ENCODE measurements at regions not wholly inside any gene's neighbourhood (a gene's known extent, or its start where the extent isn't known, plus 50 kb on each side); places are given as distances from the start of the nearest gene placed in this dataset.
"Not testable (repeated sequence)": the region's sequence is repeated elsewhere in the genome, so short reads cannot be mapped to it uniquely, and the experiment has no call there.

DNA sequence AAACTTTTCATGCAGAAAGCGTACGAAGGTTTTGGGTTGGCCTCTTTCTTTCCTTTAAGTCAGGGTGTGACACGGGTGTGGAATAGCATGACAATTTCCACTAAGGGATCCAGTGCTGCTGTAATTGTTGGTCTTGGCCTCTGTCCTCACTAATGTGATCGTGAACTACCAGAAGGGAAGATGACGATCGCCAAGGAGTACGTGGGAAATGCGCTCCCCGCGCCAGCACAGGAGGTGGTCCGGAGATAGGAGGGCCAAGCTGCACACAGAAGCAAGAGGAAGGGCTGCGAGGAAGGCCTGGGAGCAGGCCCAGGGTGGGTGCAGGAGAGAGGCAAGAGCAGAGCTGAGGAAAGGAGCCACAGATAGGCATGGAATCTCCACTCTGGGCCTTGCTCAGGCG is 79.7 kb upstream of the PODXL start:
- DNase-seq (ENCODE audit: low spot score): no peak

DNA sequence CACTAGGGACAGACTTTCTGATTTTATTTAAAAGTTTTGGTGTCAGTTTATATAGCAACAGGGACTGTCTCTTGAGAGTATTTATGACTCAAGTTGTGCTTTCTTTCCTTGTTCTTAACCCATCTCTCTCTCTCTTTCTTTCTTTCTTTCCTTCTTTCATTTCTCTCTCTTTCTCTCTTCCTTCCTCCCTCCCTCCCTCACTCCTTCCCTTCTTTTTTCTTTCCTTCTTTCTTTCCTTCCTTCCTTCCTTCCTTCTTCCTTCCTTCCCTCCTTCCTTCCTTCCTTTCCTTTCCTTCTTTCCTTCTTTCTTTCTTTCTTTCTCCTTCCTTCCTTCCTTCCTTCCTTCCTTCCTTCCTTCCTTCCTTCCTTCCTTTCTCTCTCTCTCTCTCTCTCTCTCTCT is 77.8 kb upstream of the PODXL start:
- not testable (repeated sequence) for DNase-seq (ENCODE audit: low spot score)

DNA sequence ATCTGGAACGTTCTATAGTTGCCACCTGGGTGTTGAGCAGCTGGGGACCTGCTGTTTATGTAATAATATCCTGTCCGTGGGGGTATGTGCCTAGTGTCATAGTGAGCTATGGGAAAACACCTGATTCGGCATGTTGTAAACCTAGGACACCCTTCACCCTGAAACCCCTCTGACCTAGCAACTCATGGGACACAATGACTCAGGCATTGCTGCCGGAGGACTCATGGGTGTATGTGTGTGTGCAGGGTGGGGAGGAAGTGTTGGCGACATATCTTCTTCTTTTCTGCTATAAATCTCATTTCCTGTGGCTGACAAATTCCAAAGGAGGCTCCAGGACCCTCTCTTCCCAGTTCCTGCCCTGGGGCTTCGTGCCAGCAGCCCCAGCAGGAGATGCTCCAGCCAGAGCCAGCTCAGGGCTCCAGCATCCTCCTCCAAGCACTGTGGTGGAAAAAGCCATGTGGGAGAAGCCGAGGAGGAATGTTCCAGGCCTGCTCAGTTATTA is 77.0 kb upstream of the PODXL start:
- DNase-seq (ENCODE audit: low spot score): peak; percentile 54

DNA sequence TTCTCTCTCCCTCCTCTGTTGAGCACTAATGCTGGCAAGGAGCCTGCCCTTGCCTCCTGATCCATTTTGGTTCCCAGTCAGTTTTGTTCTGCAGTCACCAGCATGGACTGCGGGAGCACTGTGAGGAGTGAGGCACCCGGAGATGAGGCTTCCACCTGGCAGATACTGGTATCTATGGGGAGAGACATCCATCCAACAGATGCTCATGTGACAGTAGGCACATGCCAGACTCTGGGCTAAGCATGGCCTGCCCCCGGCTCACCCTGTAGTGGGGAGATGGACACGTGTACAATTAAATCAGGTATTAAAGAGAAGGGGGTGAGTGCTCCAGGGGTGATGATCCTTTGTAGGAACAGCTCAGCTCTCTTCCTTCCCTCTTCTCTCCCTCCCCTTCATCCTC is 74.0 kb upstream of the PODXL start:
- DNase-seq (ENCODE audit: low spot score): no peak

DNA sequence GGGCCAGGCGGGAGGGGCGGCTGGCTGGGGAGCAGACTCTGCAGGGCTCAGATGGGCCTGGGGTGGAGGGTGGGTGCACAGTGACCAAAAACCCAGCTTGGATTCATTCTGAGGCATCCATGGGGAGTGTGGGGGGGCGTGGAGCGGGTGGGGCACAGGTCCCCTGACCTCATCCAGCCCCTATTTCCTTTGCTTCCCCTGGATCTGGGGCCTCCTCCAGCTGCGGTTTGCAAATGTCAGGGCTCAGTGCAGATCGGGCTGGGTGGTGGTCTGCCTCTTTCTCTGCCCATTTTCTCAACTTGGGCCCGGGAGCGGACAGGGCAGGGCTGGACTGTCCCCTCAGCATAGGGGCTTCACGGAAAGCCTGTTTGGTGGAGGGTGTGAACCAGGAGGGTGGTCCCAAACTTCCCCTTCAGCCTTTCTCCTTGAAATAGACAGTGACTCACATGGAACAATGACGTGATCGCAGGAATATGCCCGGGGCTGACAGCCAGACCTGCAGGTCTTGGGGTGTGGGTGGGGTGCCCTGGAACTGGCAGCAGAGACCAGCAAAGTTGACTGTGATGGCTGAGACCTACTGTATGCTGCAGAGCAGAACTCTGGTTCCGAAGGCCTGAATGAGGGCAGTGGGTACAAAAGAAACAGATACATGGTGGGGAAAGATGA is 72.9 kb upstream of the PODXL start:
- DNase-seq (ENCODE audit: low spot score): peak; percentile 45

DNA sequence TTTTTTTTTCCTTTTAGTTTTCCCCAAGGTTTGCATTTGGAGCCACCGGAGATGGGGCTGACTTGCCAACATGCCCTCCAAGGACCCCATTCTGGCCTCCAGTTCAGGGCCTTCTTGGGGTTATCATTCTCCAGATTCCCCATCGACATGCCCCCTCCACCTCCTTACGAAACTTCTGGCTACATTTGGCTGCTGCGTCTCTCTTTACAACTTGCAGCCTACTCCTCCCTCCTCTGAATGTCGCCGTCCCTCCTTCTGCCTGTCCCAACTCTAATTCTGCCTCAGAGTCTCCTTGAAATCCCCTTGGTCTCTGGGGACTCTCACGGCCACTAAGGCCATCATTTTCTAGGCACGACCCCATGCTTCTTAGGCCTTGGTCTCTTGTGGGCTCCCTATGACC is 72.2 kb upstream of the PODXL start:
- DNase-seq (ENCODE audit: low spot score): no peak

DNA sequence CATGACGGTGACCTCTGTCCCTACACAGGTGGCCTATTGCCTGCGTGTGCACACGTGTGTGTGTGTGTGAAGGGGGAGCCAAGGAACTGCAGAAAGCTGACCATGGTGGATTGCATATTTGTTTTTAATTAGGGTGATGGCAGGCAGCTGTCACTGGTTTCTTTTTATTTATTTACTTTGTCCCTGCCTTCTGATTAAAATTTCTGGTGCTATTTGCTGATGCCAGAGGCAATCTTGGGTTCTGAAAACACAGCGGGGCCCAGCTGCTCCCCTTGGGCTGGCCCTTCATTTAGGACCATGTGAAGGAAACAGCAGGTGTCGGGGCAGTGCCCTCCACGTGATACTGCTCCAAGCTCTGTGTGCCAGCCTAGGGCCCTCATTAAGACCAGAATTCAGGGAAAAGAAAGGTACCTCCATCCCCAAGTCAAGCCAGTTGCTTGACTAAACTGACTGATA is 71.3 kb upstream of the PODXL start:
- no peak for DNase-seq (ENCODE audit: low spot score)

DNA sequence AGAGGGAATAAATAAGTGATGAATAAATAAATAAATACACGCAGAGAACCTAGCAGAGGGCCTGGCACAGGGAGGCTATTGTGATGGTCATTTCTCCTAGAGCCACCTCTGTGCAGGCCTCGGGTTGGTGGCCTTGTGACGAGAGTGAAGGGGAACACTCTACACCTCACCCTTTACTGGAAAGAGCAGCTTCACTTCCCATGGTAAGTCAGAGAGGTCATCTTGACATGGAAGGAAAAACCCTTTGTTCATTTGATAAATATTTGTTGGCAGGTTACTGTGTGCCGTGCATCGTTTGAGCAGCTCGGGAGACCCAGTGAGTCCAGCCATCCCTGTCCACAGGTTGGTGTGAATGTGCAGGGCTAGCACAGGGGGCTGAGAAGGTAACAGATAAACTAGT is 70.2 kb upstream of the PODXL start:
- no peak for DNase-seq (ENCODE audit: low spot score)

DNA sequence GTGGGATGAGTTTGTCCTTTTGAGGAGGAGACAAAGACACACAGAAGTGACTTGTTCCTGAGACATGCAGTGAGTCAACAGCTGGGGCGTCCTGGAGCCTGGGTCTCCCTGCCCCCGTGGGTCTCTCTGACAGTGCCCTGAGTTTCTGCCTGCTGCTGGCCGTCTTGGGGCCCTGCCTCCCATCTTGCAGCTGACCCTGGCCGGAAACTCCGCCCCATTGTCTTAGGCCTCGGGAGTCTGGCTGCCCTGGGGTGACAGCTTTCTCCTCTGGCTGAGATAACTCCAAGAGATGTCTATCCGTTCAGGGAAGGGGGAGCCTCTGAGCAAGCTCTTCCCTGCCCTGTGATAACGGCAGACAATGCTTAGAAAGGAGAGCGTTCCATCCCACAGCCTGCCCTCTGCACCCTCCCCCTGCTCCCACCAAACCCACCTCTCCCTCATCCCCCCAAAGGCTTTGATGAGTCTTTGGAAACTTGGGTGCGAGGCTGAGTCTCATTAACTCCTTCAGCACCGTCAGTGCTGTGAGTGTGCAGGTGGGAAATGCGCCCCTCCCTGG is 69.5 kb upstream of the PODXL start:
- peak; percentile 80 for DNase-seq (ENCODE audit: low spot score)

DNA sequence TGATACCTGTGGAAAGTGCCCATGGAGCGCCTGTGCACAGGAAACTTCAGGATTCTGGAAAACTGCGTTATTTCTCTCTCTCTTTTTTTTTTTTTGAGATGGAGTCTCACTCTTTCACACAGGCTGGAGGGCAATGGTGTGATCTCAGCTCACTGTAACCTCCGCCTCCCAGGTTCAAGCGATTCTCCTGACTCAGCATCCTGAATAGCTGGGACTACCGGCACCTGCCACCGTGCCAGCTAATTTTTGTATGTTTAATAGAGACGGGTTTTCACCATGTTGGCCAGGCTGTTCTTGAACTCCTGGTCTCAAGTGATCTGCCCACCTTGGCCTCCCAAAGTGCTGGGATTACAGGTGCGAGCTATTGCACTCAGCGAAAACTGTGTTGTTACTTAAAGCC is 68.9 kb upstream of the PODXL start:
- DNase-seq (ENCODE audit: low spot score): not testable (repeated sequence)

DNA sequence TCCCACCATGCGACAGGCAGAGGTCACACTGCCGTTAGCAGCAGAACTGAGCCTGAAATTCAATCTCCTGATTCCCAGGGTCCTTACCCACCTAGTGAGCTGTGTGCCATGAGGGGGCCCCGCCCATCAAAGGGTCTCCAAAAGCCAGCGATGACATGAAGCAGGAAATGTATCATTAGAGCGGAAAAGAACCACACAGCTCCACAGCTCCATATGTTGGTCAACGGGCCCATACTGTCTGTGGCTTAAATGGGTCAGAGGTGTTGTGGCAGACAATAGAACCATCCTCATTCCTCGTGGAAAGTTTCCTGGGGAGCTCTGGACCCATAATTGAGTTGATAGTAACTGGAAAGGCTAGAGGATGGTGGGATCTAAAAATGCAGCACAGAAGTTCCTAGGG is 68.1 kb upstream of the PODXL start:
- DNase-seq (ENCODE audit: low spot score): no peak

DNA sequence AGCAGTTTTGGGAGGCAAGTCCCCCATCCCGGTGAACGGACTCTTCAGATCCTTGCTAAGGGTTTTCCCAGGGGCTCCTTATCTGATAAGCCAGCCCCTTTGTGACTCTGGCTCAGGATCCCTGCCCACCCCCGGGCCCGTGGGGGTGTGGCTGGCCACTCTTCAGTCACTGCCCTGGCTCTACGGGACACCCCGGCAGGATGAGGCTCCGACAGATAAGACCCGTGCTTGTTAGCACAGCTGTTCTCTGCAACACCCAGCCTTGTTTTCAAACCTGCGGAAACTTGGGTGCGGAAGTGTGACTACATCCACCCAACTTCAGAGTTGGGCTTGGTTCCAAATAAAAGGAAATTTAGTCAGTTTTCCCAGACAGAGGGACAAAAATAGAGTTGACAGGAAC is 66.7 kb upstream of the PODXL start:
- no peak for DNase-seq (ENCODE audit: low spot score)

DNA sequence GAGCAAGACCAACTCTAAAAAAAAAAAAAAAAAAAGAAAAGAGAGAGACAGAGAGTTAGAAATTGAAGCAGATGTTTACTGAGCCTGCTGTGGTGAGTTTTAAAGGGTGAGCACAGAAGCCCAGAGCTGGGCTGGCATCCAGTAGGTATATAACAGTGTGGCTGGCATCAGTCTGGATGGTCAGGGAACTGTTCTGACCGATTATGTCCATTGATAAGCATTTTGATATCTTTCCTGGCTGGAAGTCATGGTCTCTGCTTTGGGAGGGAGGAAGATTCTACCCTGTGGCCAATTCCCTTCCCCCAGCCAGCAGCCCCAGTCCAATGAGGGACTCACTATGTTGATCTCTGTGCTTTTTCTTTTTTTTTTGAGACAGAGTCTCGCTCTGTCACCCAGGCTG is 65.2 kb upstream of the PODXL start:
- DNase-seq (ENCODE audit: low spot score): no peak

DNA sequence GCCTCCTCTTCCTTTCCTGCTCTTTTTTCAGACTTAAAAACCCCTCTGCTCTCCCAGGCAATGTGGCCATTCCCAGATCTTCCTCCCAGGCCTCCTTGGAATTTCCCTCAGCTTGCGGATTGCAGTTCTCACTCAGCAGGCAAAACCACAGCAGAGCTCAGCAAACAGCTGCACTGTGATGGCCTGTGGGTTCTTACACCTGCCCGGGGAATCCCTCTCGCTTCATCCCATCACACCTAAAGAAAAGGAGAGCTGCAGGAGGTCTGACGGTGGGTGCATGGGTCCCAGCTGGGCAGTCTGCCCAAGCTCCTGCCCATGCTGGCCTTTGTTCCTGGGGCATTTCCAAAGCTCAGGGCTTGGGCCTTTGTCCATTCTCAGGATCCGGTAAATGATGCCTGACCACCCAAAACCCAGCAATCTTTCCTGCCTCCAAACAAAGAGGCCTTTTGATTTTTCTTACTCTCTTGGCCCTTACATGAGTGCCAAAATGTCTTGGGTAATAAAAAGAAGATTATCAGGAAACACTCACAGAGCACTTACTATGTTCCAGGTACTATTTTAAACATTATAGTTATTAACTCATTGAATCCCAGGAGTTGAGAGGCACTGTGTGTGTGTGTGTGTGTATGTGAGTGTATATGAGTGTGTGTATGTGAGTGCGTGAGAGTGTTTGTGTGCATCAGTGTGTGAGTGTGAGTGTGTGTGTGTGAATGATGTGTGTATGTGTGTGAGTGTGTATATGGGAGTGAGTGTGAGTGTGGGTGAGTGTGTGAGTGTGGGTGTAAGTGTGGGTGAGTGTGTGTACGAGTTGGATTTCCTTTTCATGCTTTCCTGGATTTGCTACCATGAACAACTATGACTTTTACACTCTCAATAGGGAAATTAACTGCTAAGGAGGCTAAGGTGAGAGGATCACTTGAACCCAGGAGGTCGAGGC is 64.5 kb upstream of the PODXL start:
- no peak for DNase-seq (ENCODE audit: low spot score)

DNA sequence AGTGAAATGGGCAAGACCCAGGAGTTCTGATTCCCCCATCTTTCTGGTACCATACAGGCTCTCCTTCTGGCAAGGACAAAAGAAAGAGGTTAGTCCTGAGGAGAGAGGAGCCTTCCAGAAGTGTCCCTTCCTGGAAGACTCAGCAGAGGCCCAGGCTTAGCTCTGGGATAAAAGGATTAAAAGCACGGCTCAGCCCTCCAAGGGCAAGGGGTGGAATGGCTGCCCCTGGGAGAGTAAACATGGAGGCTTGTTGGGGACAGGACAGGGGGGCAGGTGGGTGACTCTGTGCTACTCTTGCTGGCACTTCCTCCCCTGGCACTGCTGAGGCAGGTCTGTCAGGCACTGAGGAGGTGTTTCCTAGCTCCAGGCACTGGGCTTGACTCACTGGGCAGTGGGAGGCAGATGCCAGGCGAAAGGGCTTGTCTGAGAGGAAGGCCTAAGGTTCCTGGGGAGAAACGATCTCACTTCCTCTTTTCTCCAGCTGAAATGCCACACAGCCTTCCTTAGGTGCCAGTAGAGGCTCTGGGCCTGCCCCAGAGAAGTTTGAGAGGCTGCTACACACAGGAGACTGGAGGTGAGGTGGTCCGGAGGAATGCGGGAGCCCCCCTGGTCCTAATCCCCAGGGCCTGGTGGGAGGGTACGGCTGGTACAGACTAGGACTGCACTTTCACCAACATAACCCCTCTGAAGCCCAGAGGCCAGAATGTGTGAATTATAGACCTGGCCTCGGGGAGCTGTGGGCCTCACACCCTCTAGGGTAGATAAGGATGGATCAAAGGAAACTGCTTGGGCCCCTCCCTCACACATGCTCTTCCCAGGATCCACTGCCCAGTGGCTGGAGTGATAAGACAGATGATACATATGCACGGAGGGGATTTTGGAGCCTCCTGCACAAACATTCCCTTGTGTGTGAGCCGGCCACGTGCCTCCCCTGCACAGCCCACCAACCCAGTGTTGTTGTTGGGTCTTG is 63.2 kb upstream of the PODXL start:
- DNase-seq (ENCODE audit: low spot score): no peak

DNA sequence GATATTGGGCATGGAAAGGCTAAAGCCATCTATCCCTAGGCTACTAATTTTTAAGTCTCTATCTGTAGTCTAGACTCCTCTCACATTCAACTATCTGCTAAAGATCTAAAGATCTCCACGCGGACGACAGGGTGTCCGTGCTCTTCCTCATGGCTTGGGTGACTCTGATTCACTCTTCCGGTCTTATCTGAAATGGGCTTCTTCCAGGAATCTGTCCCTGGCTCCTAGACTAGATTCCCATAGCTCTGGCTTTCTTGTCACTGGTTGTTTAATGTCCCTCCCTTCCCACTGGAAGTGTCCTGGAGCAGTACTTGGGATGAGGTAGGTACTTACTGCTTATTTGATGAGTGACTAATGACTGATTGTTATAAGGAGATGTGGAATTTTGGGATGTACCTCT is 62.0 kb upstream of the PODXL start:
- DNase-seq (ENCODE audit: low spot score): no peak

DNA sequence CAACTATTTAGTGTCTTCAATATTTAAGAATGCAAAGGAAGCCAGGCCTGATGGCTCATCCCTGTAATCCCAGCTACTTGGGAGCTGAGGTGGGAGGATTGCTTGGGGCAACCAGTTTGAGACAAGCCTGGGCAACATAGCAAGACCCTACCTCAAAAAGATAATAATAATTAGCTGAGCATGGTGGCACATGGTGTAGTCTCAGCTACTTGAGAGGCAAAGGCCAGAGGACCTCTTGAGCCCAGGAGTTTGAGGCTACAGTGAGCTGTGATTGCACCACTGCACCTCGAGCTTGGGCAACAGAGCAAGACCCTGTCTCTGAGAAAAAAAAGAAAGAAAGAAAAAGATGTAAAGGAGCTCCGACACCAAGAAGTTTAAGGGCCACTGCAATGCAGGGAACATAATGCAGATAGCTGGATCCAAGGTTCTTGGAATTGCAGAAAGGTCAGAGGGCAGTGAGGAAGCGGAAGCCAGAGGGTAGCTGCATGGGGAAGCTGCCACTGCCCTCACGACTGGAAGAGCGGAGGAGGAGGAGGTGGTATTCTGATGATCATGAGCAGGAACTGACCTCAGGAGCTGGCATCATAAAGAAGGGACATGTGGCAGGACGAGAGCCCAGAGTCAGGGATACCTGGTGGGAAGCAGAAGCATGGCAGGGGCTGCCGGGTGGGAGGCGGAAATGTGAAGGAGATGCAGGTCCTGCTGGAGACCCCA is 60.2 kb upstream of the PODXL start:
- no peak for DNase-seq (ENCODE audit: low spot score)

DNA sequence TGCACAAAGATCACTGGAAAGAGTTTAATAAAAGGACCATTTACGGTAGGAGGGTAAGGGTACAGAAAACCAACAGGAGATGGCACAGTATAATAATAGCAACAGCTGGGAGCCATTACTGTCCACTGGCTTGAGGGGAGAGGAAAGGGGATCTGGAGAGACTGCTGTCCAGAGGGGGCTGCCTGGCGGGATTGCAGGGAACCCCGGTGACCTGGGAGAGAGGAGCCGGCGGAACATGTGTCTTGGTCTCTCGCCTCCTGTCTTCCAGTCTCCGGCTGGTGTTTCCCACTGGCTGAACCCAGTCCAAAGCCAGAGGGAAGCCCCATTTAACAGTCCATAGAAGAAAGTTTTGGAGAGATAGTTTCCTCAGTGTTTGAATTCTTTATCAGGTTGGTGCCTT is 57.5 kb upstream of the PODXL start:
- DNase-seq (ENCODE audit: low spot score): no peak

DNA sequence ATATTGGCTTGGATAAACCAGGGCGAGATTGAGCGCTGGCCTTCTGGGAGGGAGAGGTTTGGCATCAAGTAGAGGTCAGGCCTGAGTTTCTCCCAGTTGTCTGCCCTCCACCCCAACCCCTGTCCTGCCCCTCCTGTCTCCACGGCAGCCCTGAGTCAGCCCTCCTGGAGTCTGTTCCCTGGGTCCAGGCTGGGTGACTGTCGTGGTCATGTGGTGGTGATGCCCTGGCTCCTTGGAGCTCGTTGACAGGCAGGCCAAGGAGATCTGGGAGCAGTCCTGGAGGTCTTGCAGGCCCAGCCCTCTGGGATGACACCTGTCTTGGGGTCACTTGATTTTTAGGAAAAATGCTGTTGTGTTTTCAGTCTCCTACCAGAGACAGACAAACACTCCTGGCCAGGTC is 53.6 kb upstream of the PODXL start:
- DNase-seq (ENCODE audit: low spot score): no peak

DNA sequence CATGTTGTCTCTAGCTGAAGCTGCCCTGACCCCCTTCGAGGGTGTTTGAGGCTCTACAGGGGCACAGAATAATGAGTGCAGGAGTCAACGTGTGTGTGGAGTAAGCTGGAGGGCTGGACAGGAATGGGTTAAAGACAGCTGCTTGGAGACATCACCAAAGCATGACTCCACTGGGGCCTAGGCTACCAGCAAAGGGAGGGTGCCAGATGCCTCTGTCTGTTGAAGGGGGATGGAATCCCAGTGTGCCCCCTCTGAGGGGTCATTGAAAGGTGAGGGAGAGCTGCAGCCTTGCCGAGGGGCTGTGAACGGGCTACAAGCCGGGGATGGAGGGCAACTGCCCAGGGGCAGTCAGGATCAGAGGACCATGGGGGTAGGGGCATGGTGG is 51.7 kb upstream of the PODXL start:
- DNase-seq (ENCODE audit: low spot score): no peak

Measured in RKO (cell line).